Sigmoid colon (tissue), 6 donors: ENCODE measurements at regions not wholly inside any gene's neighbourhood (a gene's known extent, or its start where the extent isn't known, plus 50 kb on each side); places are given as distances from the start of the nearest gene placed in this dataset.

ENCODE experiments used
- DNase-seq: peaks from one replicate; pipeline ENCODE4 v3.0.0-alpha.2; 2019
- H3K27ac ChIP-seq, 4 donors: fragments of 200-600 bp; sonication (generic); one replicate each; pipeline ENCODE4 v1.5.1; 2016 to 2019; ENCODE audit warnings: mild to moderate bottlenecking in 1 of 4
- H3K27me3 ChIP-seq, 3 donors: fragments of 200-600 bp; sonication (generic); one replicate each; pipeline ENCODE4 v1.5.1; 2019; ENCODE audit warnings: mild to moderate bottlenecking in 1 of 3
- H3K36me3 ChIP-seq, 4 donors: fragments of 200-600 bp; sonication (generic); one replicate each; pipeline ENCODE4 v1.5.1; 2016 to 2019
- H3K4me1 ChIP-seq, 4 donors: fragments of 200-600 bp; sonication (generic); one replicate each; pipeline ENCODE4 v1.5.1; 2017 to 2019
- H3K4me3 ChIP-seq, 4 donors: fragments of 200-600 bp; sonication (generic); one replicate each; pipeline ENCODE4 v1.5.1; 2017 to 2019; ENCODE audit warnings: mild to moderate bottlenecking in 2 of 4, moderate library complexity in 1 of 4
- H3K9me3 ChIP-seq, 4 donors: fragments of 200-600 bp in 3 of 4; sonication (generic) in 3 of 4; one replicate each; pipeline versions ENCODE4 v1.5.1 to v1.6.1; 2013 to 2019
- CTCF ChIP-seq, 4 experiments: fragments of 450-650 bp in 3 of 4; fragments of 200-600 bp in 1 of 4; IDR thresholded peaks; one replicate each; pipeline ENCODE4 v1.5.1; 2016 to 2019; ENCODE audit warnings: antibody characterized with exemption in 4 of 4, mild to moderate bottlenecking in 3 of 4, moderate library complexity in 2 of 4
- EP300 ChIP-seq, 4 donors: sonication (generic); formaldehyde crosslinking; IDR thresholded peaks; one replicate each; pipeline ENCODE4 v1.6.1; 2017; ENCODE audit warnings: antibody characterized with exemption in 4 of 4
- POLR2A ChIP-seq, 2 donors: fragments of 450-650 bp; IDR thresholded peaks; one replicate each; pipeline ENCODE4 v1.6.1; 2016; ENCODE audit warnings: antibody characterized with exemption in 2 of 2, mild to moderate bottlenecking in 2 of 2, moderate library complexity in 2 of 2
- POLR2AphosphoS5 ChIP-seq, 4 donors: sonication (generic); formaldehyde crosslinking; IDR thresholded peaks; one replicate each; pipeline ENCODE4 v1.6.1; 2017; ENCODE audit warnings: antibody characterized with exemption in 4 of 4
- WGBS, 2 donors: extraction: QIAGEN DNeasy Blood & Tissue Kit; methylation state at CpG; one replicate each; pipeline ENCODE4 v1.1.7; 2013; 5-methylcytosine and 5-hydroxymethylcytosine counted together
- intact Hi-C: fragments of 100-400 bp; cut with DNase I; formaldehyde crosslinking; loops from one replicate; pipeline ENCODE4 v1.15.1; 2023
- donor health status: healthy with polysubstance abuse.
- donor health status: healthy.

- no peak for TF ChIP-seq POLR2A (IDR thresholded peaks at IDR 0.05)
- TF ChIP-seq POLR2AphosphoS5 (IDR thresholded peaks at IDR 0.05): no peak
- TF ChIP-seq EP300 (IDR thresholded peaks at IDR 0.05): no peak
- no peak for TF ChIP-seq CTCF (IDR thresholded peaks at IDR 0.05)
- H3K9me3 ChIP-seq: no peaks in the 10 kb centered on the region
- H3K36me3 ChIP-seq: no peaks in the 10 kb centered on the region
- no peaks in the 10 kb centered on the region for H3K27me3 ChIP-seq
- no peak overlapping the region for H3K4me3 ChIP-seq
- 86 to 88% methylated on average over 3 of the region's 3 CpGs for WGBS, 2 donors
- peaks cover 0 to 66% (median 45%) of the 10 kb centered on the region in 4 donors for H3K4me1 ChIP-seq
- peak overlapping the region in 3 of 4 donors; percentile 49 to 64 (median 58) for H3K27ac ChIP-seq
- no peak for DNase-seq
- intact Hi-C loops: no loop called here
Observed at GRCh38 chr2:215751200-215751910, 262.0 kb downstream of the MREG start.

GRCh38 chr2:215750763-215751162 lies 262.6 kb downstream of the MREG start:
- Histone ChIP-seq H3K27me3 (no peaks in the 10 kb centered on the region), H3K27ac (peak overlapping the region in 3 of 4 donors; percentile 49 to 64 (median 58)), H3K4me3 (no peak overlapping the region), H3K9me3 (no peaks in the 10 kb centered on the region), H3K36me3 (no peaks in the 10 kb centered on the region), H3K4me1 (peaks cover 0 to 61% (median 45%) of the 10 kb centered on the region in 4 donors)
- 66 to 87% methylated on average over 4 of the region's 4 CpGs for WGBS, 2 donors
- intact Hi-C loops: no loop called here
- TF ChIP-seq POLR2A (IDR thresholded peaks at IDR 0.05) (no peak), CTCF (IDR thresholded peaks at IDR 0.05) (no peak), EP300 (IDR thresholded peaks at IDR 0.05) (no peak), POLR2AphosphoS5 (IDR thresholded peaks at IDR 0.05) (peak in 2 of 4 donors; percentile 20 to 57)
- no peak for DNase-seq

GRCh38 chr2:215749092-215749957 lies 264.0 kb downstream of the MREG start:
- peak in 1 of 4 donors; percentile 40 for TF ChIP-seq POLR2AphosphoS5 (IDR thresholded peaks at IDR 0.05)
- no peak for TF ChIP-seq EP300 (IDR thresholded peaks at IDR 0.05)
- Histone ChIP-seq H3K27me3 (no peaks in the 10 kb centered on the region), H3K36me3 (no peaks in the 10 kb centered on the region), H3K9me3 (no peaks in the 10 kb centered on the region), H3K4me3 (no peak overlapping the region), H3K27ac (peak overlapping the region; percentile 39 to 64 (median 54)), H3K4me1 (peaks cover 0 to 57% (median 40%) of the 10 kb centered on the region in 4 donors)
- intact Hi-C loops: no loop called here
- DNase-seq: peak; percentile 86
- 78 to 84% methylated on average over 11 of the region's 11 CpGs for WGBS, 2 donors

- Histone ChIP-seq H3K4me3 (no peak overlapping the region), H3K4me1 (peaks cover 0 to 55% (median 39%) of the 10 kb centered on the region in 4 donors), H3K27ac (peak overlapping the region in 3 of 4 donors; percentile 44 to 64 (median 51)), H3K36me3 (no peaks in the 10 kb centered on the region), H3K27me3 (no peaks in the 10 kb centered on the region), H3K9me3 (no peaks in the 10 kb centered on the region)
- intact Hi-C loops: no loop called here
- TF ChIP-seq POLR2A (IDR thresholded peaks at IDR 0.05): no peak
- TF ChIP-seq POLR2AphosphoS5 (IDR thresholded peaks at IDR 0.05): peak in 2 of 4 donors; percentile 10 to 30
- WGBS, 2 donors: 58 to 65% methylated on average over 6 of the region's 6 CpGs
- peak; percentile 70 for DNase-seq
Observed at GRCh38 chr2:215748446-215748845, 264.9 kb downstream of the MREG start.

GRCh38 chr2:215746887-215747615 lies 266.3 kb downstream of the MREG start:
- TF ChIP-seq EP300 (IDR thresholded peaks at IDR 0.05): no peak
- TF ChIP-seq CTCF (IDR thresholded peaks at IDR 0.05): no peak
- no peak for TF ChIP-seq POLR2A (IDR thresholded peaks at IDR 0.05)
- TF ChIP-seq POLR2AphosphoS5 (IDR thresholded peaks at IDR 0.05): no peak
- H3K27me3 ChIP-seq: no peaks in the 10 kb centered on the region
- DNase-seq: no peak
- peak overlapping the region in 1 of 4 donors; percentile 64 for H3K27ac ChIP-seq
- H3K4me3 ChIP-seq: no peak overlapping the region
- WGBS, 2 donors: 89 to 91% methylated on average over 3 of the region's 3 CpGs
- intact Hi-C loops: no loop called here
- H3K9me3 ChIP-seq: no peaks in the 10 kb centered on the region
- peaks cover 0 to 55% (median 39%) of the 10 kb centered on the region in 4 donors for H3K4me1 ChIP-seq
- no peaks in the 10 kb centered on the region for H3K36me3 ChIP-seq
